ENCODE measurements at regions not wholly inside any gene's neighbourhood (a gene's known extent, or its start where the extent isn't known, plus 50 kb on each side); places are given as distances from the start of the nearest gene placed in this dataset.

GRCh38 chr20:60976913-60977312 is 275.1 kb upstream of the CDH4 start:
- no peak for DNase-seq (ENCODE audit: low read depth in 2 of 2)

GRCh38 chr20:60977901-60978300 is 274.2 kb upstream of the CDH4 start:
- no peak for DNase-seq (ENCODE audit: low read depth in 2 of 2)

- DNase-seq (ENCODE audit: low read depth in 2 of 2): no peak
Observed at GRCh38 chr20:60984666-60985065, 267.4 kb upstream of the CDH4 start.

- no peak for DNase-seq (ENCODE audit: low read depth in 2 of 2)
Observed at GRCh38 chr20:60986506-60987156, 265.4 kb upstream of the CDH4 start.

- no peak for DNase-seq (ENCODE audit: low read depth in 2 of 2)
Observed at GRCh38 chr20:60990061-60990460, 262.0 kb upstream of the CDH4 start.

- DNase-seq (ENCODE audit: low read depth in 2 of 2): no peak
Observed at GRCh38 chr20:60990643-60991042, 261.4 kb upstream of the CDH4 start.

- DNase-seq (ENCODE audit: low read depth in 2 of 2): no peak
Observed at GRCh38 chr20:60993433-60994044, 258.5 kb upstream of the CDH4 start.

- no peak for DNase-seq (ENCODE audit: low read depth in 2 of 2)
Observed at GRCh38 chr20:60999250-60999649, 252.8 kb upstream of the CDH4 start.

GRCh38 chr20:61002090-61002489 is 250.0 kb upstream of the CDH4 start:
- DNase-seq (ENCODE audit: low read depth in 2 of 2): no peak

- DNase-seq (ENCODE audit: low read depth in 2 of 2): no peak
Observed at GRCh38 chr20:61014491-61014890, 237.6 kb upstream of the CDH4 start.

GRCh38 chr20:61015602-61016001 is 236.5 kb upstream of the CDH4 start:
- no peak for DNase-seq (ENCODE audit: low read depth in 2 of 2)

- DNase-seq (ENCODE audit: low read depth in 2 of 2): no peak
Observed at GRCh38 chr20:61019322-61019721, 232.7 kb upstream of the CDH4 start.

GRCh38 chr20:61023612-61024011 is 228.4 kb upstream of the CDH4 start:
- DNase-seq (ENCODE audit: low read depth in 2 of 2): peak; percentile 4 to 5

GRCh38 chr20:61024390-61024789 is 227.7 kb upstream of the CDH4 start:
- DNase-seq (ENCODE audit: low read depth in 2 of 2): no peak

GRCh38 chr20:61025536-61025935 is 226.5 kb upstream of the CDH4 start:
- no peak for DNase-seq (ENCODE audit: low read depth in 2 of 2)

GRCh38 chr20:61026173-61026572 is 225.9 kb upstream of the CDH4 start:
- DNase-seq (ENCODE audit: low read depth in 2 of 2): no peak

GRCh38 chr20:61026731-61027130 is 225.3 kb upstream of the CDH4 start:
- no peak for DNase-seq (ENCODE audit: low read depth in 2 of 2)

GRCh38 chr20:61027218-61027617 is 224.8 kb upstream of the CDH4 start:
- DNase-seq (ENCODE audit: low read depth in 2 of 2): no peak

GRCh38 chr20:61030130-61030529 is 221.9 kb upstream of the CDH4 start:
- no peak for DNase-seq (ENCODE audit: low read depth in 2 of 2)

- DNase-seq (ENCODE audit: low read depth in 2 of 2): no peak
Observed at GRCh38 chr20:61031101-61031830, 220.8 kb upstream of the CDH4 start.

- DNase-seq (ENCODE audit: low read depth in 2 of 2): no peak
Observed at GRCh38 chr20:61037498-61037897, 214.6 kb upstream of the CDH4 start.

GRCh38 chr20:61041481-61041880 is 210.6 kb upstream of the CDH4 start:
- DNase-seq (ENCODE audit: low read depth in 2 of 2): no peak
